Upper lobe of left lung (tissue), 4 donors: ENCODE measurements at regions not wholly inside any gene's neighbourhood (a gene's known extent, or its start where the extent isn't known, plus 50 kb on each side); places are given as distances from the start of the nearest gene placed in this dataset.

Experiments
- POLR2A ChIP-seq, 4 donors: fragments of 450-650 bp; IDR thresholded peaks; one replicate each; pipeline ENCODE4 v1.5.1; 2016 to 2017; ENCODE audit warnings: antibody characterized with exemption in 4 of 4, mild to moderate bottlenecking in 2 of 4
- POLR2AphosphoS5 ChIP-seq, 2 donors: sonication (generic); formaldehyde crosslinking; IDR thresholded peaks; one replicate each; pipeline ENCODE4 v1.5.1; 2017; ENCODE audit warnings: antibody characterized with exemption in 2 of 2

- TF ChIP-seq POLR2AphosphoS5 (IDR thresholded peaks at IDR 0.05) (no peak), POLR2A (IDR thresholded peaks at IDR 0.05) (no peak)
Measured at GRCh38 chr2:43075811-43076585, 150.4 kb downstream of the ZFP36L2 start.
